NCI-H446 treated with DMSO at 0.1 percent for 48 hours (cell line): ENCODE measurements at regions not wholly inside any gene's neighbourhood (a gene's known extent, or its start where the extent isn't known, plus 50 kb on each side); places are given as distances from the start of the nearest gene placed in this dataset.

Experiments
- DNase-seq: peaks from one replicate; lab custom pipeline; 2025; lab: John Stamatoyannopoulos, UW

DNA sequence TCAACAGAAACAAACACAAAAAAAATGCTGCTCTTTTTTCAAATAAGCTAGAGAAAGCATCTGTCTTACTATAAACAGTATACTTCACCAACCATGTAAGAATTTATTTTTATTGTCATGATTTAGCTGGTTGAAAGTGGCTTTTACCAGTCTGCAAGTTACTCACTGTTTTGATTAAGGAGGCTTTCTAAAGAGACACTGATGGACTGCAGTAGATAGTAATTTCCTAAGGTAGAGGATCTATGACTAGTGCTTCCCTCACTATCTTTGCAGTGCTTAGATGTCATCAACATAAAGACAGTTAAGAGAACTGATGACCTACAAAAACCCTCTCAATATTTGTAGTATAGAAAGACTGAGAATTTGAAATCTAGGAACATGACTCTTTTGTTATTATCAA lies 846.2 kb upstream of the AGA start:
- DNase-seq: no peak

DNA sequence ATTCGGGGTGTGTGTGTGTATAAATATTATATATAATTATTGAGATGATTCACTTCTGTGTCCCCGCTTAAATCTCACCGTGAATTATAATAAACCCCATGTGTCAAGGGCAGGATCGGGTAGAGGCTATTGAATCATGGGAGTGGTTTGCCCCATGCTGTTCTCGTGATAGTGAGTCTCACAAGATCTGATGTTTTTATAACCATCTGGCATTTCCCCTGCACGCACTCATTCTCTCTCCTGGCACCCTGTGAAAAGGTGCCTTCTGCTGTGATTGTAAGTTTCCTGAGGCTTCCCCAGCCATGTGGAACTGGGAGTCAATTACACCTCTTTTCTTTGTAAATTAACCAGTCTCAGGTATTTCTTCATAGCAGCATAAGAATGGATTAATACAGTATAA lies 851.4 kb upstream of the AGA start:
- DNase-seq: no peak

DNA sequence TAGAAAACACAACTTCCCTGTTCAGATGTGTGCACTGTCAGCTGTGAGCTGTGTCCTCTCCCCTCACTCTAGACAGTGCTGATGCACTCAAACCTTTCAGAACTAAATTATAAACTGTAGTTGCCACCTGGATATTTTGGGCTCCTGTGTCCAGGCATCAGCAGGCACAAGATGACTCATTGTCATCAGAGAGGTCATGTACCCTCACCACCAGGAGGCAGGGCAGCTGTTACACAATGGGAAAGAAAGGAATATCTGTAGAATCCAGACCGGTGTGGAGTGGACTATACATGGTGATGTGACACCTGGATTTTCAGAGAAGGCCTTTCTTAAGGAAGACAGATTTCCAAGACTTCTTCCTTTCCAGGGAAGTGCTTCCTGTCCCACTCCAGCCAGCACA lies 854.4 kb upstream of the AGA start:
- no peak for DNase-seq

DNA sequence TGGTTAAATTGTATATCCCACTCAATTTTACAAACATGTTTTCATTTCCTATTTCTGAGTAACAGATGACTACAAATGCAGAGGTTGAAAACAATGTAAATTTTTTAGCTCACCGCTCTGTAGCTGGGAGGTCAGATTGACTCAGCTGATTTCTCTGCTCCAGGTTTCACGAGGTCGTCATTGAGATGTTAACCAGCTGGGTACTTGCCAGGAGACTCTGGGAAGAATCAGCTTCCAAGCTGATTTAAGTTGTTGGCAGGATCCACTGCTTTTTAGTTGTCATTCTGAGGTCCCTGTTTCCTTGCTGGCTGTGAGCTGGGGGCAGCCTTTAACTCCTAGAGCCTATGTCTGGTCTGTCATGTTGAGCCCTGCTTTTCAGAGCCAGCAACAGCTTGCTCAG lies 864.3 kb upstream of the AGA start:
- no peak for DNase-seq

DNA sequence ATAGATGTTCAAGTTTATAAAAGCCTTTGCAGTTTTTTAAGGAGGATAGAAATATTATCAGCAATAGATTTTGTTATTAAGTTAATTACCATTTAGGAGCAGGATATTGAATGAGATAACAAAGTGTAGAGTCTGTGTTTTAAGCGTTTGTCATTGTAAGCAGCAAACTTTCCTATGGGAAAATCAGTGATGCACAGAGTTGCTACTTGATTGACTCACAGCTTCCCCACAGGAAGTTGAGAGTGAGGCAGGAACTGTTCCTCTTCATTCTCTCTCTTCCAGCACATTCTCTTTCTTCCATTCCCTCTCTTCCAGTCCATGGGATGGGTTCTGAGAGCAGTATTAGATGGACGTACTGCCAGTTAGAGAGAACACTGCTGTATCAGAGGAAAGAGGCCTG lies 867.7 kb upstream of the AGA start:
- DNase-seq: no peak

DNA sequence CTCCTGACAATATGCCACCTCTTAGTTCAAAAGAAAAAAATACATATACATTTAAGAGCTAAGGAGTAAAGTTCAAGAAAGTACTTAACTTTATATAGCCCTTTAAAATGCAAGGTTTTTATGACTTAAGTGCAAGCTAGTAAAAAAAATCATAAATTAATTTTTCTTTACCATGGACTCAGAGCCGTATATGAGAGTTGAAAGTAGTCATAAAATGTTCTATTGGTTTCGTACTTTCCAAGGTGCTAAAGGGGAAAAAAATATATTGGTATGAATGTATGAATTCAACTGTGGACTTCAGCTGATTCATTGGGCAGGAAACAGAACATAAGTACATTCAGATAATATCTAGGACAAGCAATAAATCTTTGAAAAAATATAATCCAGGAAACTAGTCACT lies 869.8 kb upstream of the AGA start:
- DNase-seq: no peak

DNA sequence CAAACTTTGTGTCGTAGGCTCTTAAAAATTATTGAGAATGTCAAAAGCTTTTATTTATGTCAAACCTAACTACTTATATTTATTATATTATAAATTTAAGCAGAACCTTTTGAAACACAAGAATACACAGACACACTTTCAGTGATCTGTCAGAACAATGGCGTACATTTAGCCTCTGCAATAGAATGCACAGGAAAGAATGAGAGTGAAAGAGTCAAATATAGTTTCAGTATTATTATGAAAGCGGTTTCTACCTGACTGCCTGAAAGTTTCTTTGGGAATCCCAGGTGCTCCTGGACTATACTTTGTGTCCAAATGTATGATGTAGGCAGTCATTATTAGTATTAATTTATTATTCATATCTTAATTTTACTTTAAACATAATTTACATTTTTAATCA lies 872.0 kb upstream of the AGA start:
- no peak for DNase-seq

DNA sequence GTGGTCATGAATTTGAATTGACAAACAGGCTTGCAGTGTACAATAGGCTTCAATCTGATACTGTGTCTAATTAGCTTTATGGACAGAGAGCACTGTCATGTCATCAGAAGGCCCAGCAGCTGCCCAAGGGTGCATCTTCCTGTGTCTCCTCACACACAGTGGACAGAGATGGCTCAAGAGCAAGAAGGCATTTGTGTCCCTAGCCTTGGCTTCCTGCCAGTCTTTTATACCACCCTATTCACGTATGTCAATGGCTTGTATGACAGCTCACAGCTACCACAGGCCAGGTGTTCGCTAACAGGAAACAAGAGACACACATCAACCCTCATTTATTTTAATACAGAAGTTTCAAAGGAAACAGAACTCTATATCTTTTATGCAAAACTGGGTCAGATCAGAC lies 874.0 kb upstream of the AGA start:
- DNase-seq: no peak

DNA sequence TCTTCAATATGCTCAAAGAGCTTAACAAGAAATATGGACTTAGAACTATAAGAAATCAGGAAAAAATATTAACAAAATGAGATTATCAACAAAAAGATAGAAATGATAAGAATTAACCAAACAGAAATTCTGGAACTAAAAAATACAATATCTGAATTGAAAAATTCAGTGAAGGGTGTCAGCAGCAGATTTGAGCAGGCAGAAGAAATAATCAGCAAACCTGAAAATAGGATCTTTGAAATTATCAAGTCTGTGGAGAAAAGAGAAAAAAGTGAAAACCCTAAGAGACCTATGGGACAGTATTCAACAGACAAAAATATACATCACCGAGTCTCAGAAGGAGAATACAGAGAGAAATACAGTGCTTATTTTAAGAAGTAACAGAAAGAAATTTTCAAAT lies 877.8 kb upstream of the AGA start:
- DNase-seq: no peak

DNA sequence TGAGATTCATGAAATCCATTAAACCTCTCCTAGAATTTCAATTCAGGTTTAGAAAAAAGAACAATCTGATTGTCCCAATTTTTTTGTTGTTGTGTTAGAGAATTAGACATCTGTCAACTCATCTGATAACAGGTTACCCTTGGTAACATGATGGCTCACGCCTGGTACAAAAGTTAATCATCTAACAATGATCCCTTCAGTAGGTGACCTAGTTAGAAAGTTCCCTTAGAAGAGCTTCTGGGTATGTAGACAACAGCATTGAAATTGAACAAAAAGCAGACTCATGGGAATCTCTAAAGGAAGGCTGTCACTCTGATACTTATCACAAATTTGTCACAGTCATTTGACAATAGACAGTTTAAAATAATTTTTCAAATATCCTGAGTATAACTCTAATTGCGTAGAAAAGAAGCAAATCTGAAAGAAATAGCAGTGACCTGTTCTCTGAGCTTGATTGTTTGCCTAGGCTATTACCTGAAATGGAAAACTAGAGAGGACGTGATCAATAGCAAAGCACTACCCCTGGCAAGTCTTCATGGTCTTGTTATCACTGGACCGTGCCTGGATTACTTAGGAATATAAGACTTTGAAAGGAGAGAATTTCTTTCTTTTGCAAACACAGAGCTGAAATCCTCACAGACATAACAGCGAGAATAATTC lies 880.4 kb upstream of the AGA start:
- DNase-seq: no peak

DNA sequence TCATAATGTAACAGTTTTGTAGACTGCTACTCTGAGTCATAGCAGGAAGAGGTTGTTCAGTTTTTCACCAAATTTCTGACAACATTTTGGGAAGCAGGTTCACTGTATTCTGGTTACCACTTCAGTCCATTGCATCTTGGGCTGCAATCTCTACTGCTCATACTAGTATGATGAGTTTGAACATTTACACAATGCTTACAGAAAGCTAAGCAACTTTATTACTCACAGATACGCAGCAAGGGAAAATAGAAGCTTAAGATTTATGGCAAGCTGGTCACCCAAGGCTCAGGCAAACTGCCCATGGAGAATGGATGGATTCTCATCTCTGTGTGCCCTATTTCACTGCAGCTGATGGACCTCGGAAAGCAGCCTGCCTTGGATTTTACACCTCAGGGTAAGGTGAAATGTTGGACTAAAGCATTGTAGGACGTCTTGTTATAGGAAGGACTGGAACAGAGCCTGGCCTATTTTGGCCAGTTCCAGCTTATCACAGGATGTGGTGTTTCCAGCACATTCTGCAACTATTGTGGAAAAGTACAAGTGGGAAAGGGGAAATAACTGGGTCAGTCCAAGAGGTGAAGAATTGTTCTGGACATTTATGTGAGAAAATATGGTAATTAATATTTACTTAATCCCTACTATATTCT lies 887.1 kb upstream of the AGA start:
- DNase-seq: no peak

DNA sequence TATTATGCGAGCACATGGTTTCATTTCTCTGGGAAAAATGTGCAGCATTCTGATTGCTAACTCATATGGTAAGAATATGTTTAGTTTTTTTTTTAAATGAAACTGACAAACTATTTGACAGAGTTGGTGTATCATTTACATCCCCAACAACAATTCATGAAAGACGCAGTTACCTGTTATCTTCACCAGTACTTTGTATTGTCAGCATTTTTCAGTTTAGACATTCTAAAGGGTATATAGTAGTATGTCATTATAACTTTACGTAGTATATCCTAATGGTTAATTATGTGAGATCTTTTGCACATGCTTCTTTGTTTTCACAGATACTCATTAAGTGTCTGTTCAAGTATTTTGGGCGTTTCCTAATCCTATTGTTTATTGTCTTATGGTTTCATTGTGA lies 891.1 kb upstream of the AGA start:
- no peak for DNase-seq

DNA sequence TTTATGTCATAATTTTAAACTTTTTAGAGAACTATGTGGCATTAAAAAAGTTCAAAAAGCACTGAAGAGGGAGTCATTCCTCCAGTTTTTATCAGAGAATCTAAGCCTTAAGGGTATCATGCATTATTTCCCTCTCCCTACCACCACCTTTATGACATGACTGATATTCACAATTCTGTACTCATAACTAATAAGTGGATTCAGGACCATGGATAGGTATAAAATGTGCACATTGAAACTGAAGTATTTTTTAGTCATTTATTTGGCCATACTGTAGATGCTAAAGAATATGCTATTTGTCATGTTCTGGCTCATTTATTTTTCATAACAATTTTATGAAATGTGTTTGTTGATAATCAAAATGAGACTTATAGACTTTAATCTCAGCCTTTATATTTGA lies 897.5 kb upstream of the AGA start:
- no peak for DNase-seq

DNA sequence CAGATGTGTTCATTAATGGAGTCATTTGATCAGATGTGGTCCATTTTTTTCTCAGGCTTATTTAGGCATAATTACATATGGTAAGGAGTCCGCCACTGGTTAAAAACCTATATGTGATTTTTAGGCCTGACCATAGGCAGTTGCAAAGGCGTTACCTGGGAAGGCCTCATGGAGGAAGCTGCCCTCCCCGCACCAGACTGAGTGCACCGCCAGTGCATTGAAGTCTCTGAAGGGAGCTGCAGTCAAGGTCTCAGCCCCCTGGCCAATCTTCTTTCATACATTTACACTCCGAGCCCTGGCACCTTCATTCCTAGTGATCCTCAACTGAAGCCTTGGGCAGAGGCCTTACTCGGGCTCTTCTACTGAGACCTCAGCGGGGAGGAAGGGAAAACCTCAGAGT lies 898.2 kb upstream of the AGA start:
- DNase-seq: no peak

DNA sequence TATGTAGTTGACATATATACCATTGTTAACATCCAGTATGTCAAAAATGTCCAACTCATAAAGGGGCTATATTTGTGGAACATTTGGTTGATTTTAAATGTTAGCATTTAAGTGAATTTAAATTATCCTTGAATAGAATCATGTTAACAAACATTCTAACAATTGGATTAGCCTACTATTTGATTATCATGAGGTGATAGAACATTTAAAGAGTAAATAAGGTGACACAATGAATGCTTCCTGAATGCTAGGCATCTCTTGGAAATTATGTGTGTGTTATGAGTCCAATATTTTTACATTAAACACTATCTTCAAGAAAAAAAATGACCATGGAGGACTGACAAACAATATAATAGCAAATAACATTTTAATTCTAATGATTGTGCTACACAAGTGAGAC lies 901.9 kb upstream of the AGA start:
- DNase-seq: no peak

DNA sequence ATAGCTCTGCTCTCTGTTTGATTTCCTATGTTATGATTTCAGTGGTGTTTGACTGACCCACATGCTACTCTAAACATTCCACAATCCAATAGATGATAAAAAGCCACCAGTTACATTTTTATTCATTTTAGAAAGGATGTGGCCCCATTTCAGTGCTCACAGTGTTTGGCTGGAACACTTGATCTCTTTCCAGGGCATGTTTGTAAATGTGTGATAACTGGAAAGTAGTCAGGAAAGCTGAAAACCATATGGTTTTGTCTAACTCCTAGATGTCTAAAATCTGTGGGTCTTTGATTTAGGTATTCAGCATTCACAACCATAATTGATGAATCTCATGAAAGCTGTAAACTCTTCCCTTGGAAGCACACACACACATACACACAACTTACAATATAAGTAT lies 904.9 kb upstream of the AGA start:
- no peak for DNase-seq

DNA sequence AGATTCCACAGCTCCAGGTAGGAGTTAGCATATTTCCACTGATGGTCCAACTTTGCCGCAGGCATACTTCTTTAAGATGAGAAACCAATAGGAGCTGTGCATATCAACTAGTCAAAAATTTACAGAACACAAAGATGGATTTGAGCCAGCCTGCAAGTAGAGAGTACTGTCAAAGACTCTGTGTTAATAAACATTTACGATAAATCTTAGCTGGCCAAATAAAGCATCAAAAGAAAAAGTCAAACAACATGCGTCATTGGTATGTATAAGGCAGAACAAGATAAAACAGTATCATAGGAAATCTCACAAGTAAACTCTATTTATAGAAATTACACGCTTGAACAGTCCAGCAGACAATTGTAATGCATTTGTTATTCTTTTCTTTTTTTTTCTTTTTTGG lies 907.4 kb upstream of the AGA start:
- DNase-seq: no peak

DNA sequence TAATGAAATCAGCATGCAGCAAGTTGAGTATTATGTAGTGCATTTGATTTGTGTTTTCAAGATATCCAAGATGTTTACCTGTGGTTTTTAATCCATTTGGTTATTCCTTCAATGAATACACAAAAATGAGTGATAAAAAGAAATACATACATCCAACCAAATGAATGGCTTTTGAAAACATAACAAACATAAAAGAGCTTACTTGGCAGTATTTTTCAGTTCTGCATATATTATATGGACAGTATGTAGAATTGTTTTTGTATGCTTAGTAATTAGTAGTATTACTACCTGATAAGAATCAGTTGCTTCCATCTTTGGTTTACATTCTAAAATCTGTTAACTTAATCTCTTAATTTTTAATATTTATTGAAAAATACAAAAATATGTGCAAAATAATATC lies 908.9 kb upstream of the AGA start:
- DNase-seq: no peak

DNA sequence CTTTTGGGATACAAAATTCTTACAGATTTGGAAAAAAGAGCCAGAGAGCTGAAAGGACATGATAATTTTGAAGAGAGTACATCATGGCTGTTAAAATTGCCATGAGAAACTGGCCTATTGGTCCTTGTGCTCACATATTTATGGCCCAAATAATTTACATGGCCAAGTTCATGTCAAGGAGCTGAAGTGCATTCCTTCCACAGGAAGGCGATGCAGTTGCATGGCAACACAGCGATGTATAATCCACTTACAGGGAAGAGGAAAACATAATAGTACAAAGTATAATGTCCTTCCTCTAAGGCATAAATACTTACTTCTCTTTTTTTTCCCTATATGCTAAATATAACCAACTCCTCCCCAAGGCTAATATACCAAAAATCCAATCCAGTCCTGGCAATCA lies 914.5 kb upstream of the AGA start:
- no peak for DNase-seq

DNA sequence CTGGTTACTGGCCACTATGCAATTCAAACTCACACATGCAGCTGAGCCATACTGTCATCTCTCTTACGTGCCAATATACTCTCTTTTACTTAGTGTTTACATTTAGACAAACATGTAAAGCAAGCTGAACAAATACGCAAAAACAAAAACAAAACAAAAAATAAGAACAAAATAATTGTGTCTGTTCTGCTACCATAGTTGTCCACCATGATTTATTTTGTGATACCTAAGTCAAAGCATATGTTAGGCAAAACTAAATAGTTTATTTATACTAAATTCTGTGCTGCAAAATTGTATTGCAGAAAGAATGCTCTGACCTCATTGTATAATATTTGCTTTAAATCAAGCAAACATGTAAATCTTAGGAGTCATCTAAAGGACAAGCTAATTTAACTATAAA lies 943.2 kb upstream of the AGA start:
- no peak for DNase-seq

DNA sequence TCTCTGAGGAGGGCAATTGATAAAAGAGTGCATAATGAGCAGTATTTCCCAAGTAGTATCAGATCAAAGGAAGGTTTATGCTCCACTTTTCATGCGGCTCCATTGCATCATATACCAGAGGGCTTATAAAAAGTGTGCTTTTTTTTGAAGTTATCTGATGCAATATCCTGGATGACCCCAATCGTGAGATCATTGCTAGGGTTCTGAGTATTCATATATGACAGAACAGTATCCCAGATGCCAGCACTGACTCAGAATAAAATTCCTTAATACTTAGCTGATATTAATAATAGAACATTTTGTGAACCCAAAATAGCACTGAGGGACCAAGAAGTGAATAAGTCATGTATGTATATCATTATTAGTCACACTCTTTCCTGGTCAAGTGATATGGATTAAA lies 945.5 kb upstream of the AGA start:
- no peak for DNase-seq

DNA sequence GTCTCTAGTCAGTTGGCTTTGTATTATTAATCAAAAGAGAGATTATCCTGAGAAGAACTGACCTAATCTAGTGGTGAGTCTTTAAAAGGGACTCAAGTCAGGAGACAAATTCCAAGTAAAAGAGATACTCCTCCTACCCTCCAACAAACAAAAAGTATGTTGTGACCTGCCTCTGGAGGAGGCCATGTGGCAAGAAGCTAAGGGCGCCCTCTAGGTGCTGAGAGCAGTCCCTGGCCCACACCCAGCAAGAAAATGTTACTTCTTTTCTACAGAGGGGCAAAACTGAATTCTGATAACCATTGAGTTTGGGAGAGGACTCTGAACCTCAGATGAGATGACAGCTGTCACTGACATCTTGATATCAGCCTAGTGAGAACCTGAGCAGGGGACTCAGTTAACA lies 953.6 kb upstream of the AGA start:
- DNase-seq: no peak

DNA sequence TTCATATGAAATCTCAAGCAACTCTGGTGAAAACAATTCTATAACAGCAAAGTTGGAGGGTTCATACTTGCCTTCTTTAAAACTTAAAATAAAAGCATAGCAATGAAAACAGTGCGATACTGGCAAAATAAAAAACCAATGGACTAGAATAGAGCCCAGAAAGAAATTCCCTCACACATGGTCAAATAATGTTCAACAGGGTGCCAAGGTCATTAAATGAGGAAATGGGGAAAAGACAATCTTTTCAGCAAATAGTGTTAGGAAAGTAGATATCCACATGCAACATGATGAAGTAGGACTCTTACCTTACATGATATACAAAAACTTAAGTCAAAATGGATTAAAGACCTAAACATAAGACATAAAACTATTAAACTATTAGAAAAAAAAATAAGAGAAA lies 970.2 kb upstream of the AGA start:
- DNase-seq: no peak

DNA sequence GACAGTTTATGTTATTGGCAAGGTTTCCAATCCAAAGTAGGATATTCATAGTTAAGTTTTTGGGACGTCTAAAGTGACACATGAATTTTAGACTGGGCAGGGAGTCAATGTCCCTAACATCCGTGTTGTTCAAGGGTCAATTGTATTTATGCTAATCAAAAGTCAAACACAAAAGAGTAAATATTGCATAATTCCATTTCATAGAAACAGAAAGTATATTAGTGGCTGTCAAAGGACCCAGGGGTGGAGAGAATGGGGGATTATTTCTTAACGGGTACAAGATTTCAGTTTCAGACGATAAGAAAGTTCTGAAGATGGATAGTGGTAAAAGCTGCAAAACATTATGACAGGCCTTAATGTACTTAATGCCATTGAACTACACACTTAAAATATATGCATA lies 971.8 kb upstream of the AGA start:
- no peak for DNase-seq
